A549 (cell line): ENCODE measurements at regions not wholly inside any gene's neighbourhood (a gene's known extent, or its start where the extent isn't known, plus 50 kb on each side); places are given as distances from the start of the nearest gene placed in this dataset.

Experiments used
- CHD4 ChIP-seq: fragments of 200-600 bp; sonication (generic); IDR thresholded peaks from 2 replicates; pipeline ENCODE4 v1.6.1; 2016; ENCODE audit warnings: antibody characterized with exemption, mild to moderate bottlenecking, borderline replicate concordance
- EHMT2 ChIP-seq: fragments of 200-600 bp; sonication (generic); IDR thresholded peaks from 2 replicates; pipeline ENCODE4 v1.6.1; 2016; ENCODE audit warnings: antibody characterized with exemption, low read depth, mild to moderate bottlenecking, moderate library complexity
- EP300 ChIP-seq, 2 experiments: fragments of >200 bp; sonication (Bioruptor Twin); formaldehyde crosslinking; IDR thresholded peaks; 2 replicates in 1 of 2; 3 replicates in 1 of 2; pipeline ENCODE4 v1.6.1; 2016 to 2017
- GATA3 ChIP-seq: IDR thresholded peaks from 2 replicates; pipeline ENCODE4 v1.6.1; 2012; ENCODE audit warnings: borderline replicate concordance
- POLR2A ChIP-seq: IDR thresholded peaks from 2 replicates; pipeline ENCODE4 v1.6.1; 2012; ENCODE audit warnings: mild to moderate bottlenecking, low read length
- RCOR1 ChIP-seq: fragments of 150-350 bp; IDR thresholded peaks from 2 replicates; pipeline ENCODE4 v1.6.1; 2014; ENCODE audit warnings: antibody characterized with exemption, low read length, low read depth
- ZFP36 ChIP-seq: fragments of 450-650 bp; IDR thresholded peaks from 2 replicates; pipeline ENCODE4 v1.6.1; 2014; ENCODE audit warnings: borderline replicate concordance; ENCODE audit not compliant: partially characterized antibody
- TF ChIP-seq, protein P1 (sequence below): fragments of >200 bp; sonication (Bioruptor Twin); formaldehyde crosslinking; IDR thresholded peaks from 3 replicates; pipeline ENCODE4 v1.5.1; 2016
- TF ChIP-seq, protein P2 (sequence below): IDR thresholded peaks from 2 replicates; pipeline ENCODE4 v1.6.1; 2012
- TF ChIP-seq, protein P3 (sequence below): fragments of 150-350 bp; IDR thresholded peaks from 2 replicates; pipeline ENCODE4 v1.6.1; 2014; ENCODE audit warnings: low read depth, mild to moderate bottlenecking, low read length

DNA sequence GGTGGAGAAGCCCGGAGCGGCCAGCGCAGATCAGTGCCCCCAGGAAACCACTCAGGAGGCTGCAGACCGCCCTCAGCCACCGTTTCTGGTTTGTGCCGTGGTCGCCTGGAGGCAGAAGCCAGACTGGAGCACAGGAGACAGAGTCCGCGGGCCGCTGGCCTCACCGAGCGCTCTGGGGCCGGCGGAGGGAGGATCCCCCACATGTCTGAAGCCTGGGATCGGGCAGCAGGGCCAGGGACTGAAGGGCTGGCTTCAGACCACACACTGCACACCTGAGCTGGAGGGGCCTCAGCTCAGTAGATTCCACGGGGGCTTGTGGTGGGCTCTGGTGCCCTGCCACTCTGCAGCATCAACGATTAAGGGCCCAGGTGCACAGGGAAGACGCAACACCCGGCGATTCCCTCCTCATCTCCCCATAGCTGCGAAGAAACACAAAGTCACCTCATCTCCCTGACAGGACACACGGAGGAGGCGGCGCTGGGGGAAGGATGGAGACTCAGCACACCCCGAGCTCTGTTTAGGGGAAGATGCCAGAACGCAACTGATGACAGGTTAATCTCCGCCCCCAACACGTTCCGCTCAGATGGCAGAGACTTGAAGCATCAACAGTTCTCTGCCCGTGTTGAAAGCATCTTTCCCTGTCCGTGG, 408.1 kb downstream of the GALR1 start:
- no peak for TF ChIP-seq POLR2A
- TF ChIP-seq ZFP36, result no peak
- TF ChIP-seq EP300 (IDR thresholded peaks at IDR 0.05), result no peak
- TF ChIP-seq, protein P1, sequence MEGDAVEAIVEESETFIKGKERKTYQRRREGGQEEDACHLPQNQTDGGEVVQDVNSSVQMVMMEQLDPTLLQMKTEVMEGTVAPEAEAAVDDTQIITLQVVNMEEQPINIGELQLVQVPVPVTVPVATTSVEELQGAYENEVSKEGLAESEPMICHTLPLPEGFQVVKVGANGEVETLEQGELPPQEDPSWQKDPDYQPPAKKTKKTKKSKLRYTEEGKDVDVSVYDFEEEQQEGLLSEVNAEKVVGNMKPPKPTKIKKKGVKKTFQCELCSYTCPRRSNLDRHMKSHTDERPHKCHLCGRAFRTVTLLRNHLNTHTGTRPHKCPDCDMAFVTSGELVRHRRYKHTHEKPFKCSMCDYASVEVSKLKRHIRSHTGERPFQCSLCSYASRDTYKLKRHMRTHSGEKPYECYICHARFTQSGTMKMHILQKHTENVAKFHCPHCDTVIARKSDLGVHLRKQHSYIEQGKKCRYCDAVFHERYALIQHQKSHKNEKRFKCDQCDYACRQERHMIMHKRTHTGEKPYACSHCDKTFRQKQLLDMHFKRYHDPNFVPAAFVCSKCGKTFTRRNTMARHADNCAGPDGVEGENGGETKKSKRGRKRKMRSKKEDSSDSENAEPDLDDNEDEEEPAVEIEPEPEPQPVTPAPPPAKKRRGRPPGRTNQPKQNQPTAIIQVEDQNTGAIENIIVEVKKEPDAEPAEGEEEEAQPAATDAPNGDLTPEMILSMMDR, result no peak
- TF ChIP-seq CHD4, result no peak
- TF ChIP-seq, protein P2, sequence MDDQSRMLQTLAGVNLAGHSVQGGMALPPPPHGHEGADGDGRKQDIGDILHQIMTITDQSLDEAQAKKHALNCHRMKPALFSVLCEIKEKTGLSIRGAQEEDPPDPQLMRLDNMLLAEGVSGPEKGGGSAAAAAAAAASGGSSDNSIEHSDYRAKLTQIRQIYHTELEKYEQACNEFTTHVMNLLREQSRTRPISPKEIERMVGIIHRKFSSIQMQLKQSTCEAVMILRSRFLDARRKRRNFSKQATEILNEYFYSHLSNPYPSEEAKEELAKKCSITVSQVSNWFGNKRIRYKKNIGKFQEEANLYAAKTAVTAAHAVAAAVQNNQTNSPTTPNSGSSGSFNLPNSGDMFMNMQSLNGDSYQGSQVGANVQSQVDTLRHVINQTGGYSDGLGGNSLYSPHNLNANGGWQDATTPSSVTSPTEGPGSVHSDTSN, result no peak
- no peak for TF ChIP-seq GATA3
- TF ChIP-seq EHMT2, result no peak
- no peak for TF ChIP-seq RCOR1
- TF ChIP-seq, protein P3, sequence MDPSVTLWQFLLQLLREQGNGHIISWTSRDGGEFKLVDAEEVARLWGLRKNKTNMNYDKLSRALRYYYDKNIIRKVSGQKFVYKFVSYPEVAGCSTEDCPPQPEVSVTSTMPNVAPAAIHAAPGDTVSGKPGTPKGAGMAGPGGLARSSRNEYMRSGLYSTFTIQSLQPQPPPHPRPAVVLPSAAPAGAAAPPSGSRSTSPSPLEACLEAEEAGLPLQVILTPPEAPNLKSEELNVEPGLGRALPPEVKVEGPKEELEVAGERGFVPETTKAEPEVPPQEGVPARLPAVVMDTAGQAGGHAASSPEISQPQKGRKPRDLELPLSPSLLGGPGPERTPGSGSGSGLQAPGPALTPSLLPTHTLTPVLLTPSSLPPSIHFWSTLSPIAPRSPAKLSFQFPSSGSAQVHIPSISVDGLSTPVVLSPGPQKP, result no peak
